ENCODE measurements at regions not wholly inside any gene's neighbourhood (a gene's known extent, or its start where the extent isn't known, plus 50 kb on each side); places are given as distances from the start of the nearest gene placed in this dataset.

GRCh38 chr4:123052007-123052406, 129.6 kb upstream of the NUDT6 start:
- TF ChIP-seq, protein P1, sequence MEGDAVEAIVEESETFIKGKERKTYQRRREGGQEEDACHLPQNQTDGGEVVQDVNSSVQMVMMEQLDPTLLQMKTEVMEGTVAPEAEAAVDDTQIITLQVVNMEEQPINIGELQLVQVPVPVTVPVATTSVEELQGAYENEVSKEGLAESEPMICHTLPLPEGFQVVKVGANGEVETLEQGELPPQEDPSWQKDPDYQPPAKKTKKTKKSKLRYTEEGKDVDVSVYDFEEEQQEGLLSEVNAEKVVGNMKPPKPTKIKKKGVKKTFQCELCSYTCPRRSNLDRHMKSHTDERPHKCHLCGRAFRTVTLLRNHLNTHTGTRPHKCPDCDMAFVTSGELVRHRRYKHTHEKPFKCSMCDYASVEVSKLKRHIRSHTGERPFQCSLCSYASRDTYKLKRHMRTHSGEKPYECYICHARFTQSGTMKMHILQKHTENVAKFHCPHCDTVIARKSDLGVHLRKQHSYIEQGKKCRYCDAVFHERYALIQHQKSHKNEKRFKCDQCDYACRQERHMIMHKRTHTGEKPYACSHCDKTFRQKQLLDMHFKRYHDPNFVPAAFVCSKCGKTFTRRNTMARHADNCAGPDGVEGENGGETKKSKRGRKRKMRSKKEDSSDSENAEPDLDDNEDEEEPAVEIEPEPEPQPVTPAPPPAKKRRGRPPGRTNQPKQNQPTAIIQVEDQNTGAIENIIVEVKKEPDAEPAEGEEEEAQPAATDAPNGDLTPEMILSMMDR (IDR thresholded peaks at IDR 0.05 in 8 of 11, conservative IDR thresholded peaks at IDR 0.05 in 3 of 11), result no peak
- TF ChIP-seq POLR2AphosphoS5 (IDR thresholded peaks at IDR 0.05) (no peak), POLR2A (IDR thresholded peaks at IDR 0.05) (no peak)

All from spleen (tissue), 7 donors.